ENCODE measurements at regions not wholly inside any gene's neighbourhood (a gene's known extent, or its start where the extent isn't known, plus 50 kb on each side); places are given as distances from the start of the nearest gene placed in this dataset.

DNA sequence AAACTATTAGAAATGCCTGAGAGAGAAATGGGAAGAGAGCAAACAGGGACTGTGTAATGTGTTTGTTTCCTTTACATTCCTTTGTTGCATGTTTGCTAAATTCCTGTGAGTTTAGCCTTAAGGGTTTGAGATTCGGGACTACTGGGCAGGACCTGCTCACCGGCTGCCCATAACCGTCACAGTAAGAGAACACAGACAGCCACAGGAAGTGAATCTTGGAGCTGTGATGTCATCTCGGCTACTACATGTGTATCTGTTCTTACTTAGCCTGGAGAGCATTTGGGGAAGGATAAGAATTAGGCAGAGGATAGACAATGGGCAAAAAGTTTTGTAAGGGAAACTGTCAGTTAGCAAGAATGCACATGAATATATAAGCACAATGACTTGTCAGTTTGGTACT is 485.1 kb upstream of the KLF6 start:
- TF ChIP-seq, protein P1, sequence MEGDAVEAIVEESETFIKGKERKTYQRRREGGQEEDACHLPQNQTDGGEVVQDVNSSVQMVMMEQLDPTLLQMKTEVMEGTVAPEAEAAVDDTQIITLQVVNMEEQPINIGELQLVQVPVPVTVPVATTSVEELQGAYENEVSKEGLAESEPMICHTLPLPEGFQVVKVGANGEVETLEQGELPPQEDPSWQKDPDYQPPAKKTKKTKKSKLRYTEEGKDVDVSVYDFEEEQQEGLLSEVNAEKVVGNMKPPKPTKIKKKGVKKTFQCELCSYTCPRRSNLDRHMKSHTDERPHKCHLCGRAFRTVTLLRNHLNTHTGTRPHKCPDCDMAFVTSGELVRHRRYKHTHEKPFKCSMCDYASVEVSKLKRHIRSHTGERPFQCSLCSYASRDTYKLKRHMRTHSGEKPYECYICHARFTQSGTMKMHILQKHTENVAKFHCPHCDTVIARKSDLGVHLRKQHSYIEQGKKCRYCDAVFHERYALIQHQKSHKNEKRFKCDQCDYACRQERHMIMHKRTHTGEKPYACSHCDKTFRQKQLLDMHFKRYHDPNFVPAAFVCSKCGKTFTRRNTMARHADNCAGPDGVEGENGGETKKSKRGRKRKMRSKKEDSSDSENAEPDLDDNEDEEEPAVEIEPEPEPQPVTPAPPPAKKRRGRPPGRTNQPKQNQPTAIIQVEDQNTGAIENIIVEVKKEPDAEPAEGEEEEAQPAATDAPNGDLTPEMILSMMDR (IDR thresholded peaks at IDR 0.05), result no peak
- TF ChIP-seq SIN3A (IDR thresholded peaks at IDR 0.05; ENCODE audit: borderline replicate concordance, insufficient read depth, low read depth, low read length), result no peak
- TF ChIP-seq, protein P2, sequence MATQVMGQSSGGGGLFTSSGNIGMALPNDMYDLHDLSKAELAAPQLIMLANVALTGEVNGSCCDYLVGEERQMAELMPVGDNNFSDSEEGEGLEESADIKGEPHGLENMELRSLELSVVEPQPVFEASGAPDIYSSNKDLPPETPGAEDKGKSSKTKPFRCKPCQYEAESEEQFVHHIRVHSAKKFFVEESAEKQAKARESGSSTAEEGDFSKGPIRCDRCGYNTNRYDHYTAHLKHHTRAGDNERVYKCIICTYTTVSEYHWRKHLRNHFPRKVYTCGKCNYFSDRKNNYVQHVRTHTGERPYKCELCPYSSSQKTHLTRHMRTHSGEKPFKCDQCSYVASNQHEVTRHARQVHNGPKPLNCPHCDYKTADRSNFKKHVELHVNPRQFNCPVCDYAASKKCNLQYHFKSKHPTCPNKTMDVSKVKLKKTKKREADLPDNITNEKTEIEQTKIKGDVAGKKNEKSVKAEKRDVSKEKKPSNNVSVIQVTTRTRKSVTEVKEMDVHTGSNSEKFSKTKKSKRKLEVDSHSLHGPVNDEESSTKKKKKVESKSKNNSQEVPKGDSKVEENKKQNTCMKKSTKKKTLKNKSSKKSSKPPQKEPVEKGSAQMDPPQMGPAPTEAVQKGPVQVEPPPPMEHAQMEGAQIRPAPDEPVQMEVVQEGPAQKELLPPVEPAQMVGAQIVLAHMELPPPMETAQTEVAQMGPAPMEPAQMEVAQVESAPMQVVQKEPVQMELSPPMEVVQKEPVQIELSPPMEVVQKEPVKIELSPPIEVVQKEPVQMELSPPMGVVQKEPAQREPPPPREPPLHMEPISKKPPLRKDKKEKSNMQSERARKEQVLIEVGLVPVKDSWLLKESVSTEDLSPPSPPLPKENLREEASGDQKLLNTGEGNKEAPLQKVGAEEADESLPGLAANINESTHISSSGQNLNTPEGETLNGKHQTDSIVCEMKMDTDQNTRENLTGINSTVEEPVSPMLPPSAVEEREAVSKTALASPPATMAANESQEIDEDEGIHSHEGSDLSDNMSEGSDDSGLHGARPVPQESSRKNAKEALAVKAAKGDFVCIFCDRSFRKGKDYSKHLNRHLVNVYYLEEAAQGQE (IDR thresholded peaks at IDR 0.05; ENCODE audit: insufficient read depth in 1 of 2, low read depth in 2 of 2, low read length in 1 of 2), result no peak
- TF ChIP-seq POLR2AphosphoS5 (IDR thresholded peaks at IDR 0.05; ENCODE audit: low read depth, low read length), result no peak
- TF ChIP-seq TCF7L2 (IDR thresholded peaks at IDR 0.05; ENCODE audit: low read depth, low read length), result no peak

Measured in Panc1 (cell line).